Natural killer cell (primary cell): ENCODE measurements at regions not wholly inside any gene's neighbourhood (a gene's known extent, or its start where the extent isn't known, plus 50 kb on each side); places are given as distances from the start of the nearest gene placed in this dataset.

ENCODE experiments used
- ATAC-seq, 3 donors: fragments of 150-1000 bp in 2 of 3; fragments of 200-7000 bp in 1 of 3; cut with Tn5 transposase; 1 replicate in 1 of 3; 2 replicates in 2 of 3; pipeline ENCODE4 v1.10.0; 2021; ENCODE audit warnings: mild to moderate bottlenecking in 2 of 3, moderate library complexity in 2 of 3
- DNase-seq, 2 donors: peaks; one replicate each; pipeline versions ENCODE4 v3.0.0 to v3.0.0-alpha.2; 2013 to 2021; ENCODE audit warnings: mixed read lengths in 1 of 2
- H3K27ac ChIP-seq: one replicate; pipeline ENCODE4 v1.5.1; 2013; ENCODE audit warnings: mild to moderate bottlenecking, low read length
- H3K27me3 ChIP-seq: one replicate; pipeline ENCODE4 v1.6.1; 2013; ENCODE audit warnings: low read length; ENCODE audit not compliant: control insufficient read depth, insufficient read depth
- H3K36me3 ChIP-seq: one replicate; pipeline ENCODE4 v1.6.1; 2013; ENCODE audit warnings: low read length; ENCODE audit not compliant: control insufficient read depth, insufficient read depth
- H3K4me1 ChIP-seq: one replicate; pipeline ENCODE4 v1.6.1; 2013; ENCODE audit warnings: low read length; ENCODE audit not compliant: control insufficient read depth, insufficient read depth
- H3K4me3 ChIP-seq: one replicate; pipeline ENCODE4 v1.5.1; 2013; ENCODE audit warnings: low read length
- H3K9me3 ChIP-seq: one replicate; pipeline ENCODE4 v1.6.1; 2013; ENCODE audit warnings: low read length; ENCODE audit not compliant: control insufficient read depth, insufficient read depth
- H3K27ac Mint-ChIP-seq, 2 donors: one replicate each; pipeline ENCODE4 v1.8.0; 2022; ENCODE audit warnings: mild to moderate bottlenecking in 2 of 2, mixed read lengths in 2 of 2, moderate library complexity in 1 of 2
- H3K27me3 Mint-ChIP-seq, 2 donors: one replicate each; pipeline ENCODE4 v1.8.0; 2022; ENCODE audit warnings: low read depth in 2 of 2, mixed read lengths in 2 of 2
- H3K36me3 Mint-ChIP-seq: one replicate; pipeline ENCODE4 v1.8.0; 2022; ENCODE audit warnings: mixed read lengths
- H3K4me1 Mint-ChIP-seq, 2 donors: one replicate each; pipeline ENCODE4 v1.8.0; 2022; ENCODE audit warnings: mixed read lengths in 2 of 2
- H3K4me3 Mint-ChIP-seq: one replicate; pipeline ENCODE4 v1.8.0; 2022; ENCODE audit warnings: mild to moderate bottlenecking, moderate library complexity, mixed read lengths
- H3K9me3 Mint-ChIP-seq, 2 donors: one replicate each; pipeline ENCODE4 v1.8.0; 2022; ENCODE audit warnings: mixed read lengths in 2 of 2
- WGBS: methylation state at CpG from one replicate; pipeline ENCODE4 v1.1.7; 2013; ENCODE audit warnings: missing lambda C conversion rate; ENCODE audit not compliant: insufficient coverage; 5-methylcytosine and 5-hydroxymethylcytosine counted together
- intact Hi-C: fragments of 100-400 bp; cut with micrococcal nuclease; formaldehyde crosslinking; loops from one replicate; pipeline ENCODE4 v1.14.2; 2022
- TF ChIP-seq, protein P1 (sequence below): fragments of 200-600 bp; IDR thresholded peaks from one replicate; pipeline ENCODE4 v1.8.0; 2022; ENCODE audit warnings: antibody characterized with exemption

DNA sequence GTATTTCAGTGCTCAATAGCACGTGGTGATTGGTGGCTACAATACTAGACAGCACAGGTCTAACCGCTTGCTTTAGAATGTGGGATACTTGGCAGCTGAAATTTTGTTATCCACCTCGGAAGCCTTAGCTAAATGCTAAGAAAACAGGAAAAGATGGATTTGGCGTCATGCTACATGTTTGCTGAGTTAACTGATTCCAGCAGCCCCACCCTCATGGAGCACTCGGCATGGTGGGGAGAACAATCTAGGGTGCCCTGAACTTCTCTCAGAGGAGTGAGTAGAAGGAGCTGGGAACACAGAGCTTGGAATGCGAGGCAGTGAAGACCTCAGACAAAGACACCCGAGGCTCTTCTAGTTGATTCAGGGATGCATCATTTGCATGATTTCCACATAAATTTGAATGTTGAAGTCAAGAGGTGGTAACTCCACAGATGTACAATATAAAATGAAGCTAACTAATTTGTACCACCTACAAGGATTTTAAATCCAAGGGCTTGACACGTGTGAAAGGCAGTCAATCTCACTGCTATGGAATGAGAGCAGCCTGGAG, 145.1 kb upstream of the FSTL4 start:
- no peaks in the 10 kb centered on the region for H3K9me3 ChIP-seq
- DNase-seq (no peak), ATAC-seq (no peak)
- no peaks in the 10 kb centered on the region for H3K27me3 ChIP-seq
- Mint-ChIP-seq H3K4me3 (no peak overlapping the region), H3K9me3 (no peaks in the 10 kb centered on the region), H3K27ac (no peak overlapping the region), H3K36me3 (no peaks in the 10 kb centered on the region), H3K4me1 (no peaks in the 10 kb centered on the region), H3K27me3 (peaks cover 19 to 20% of the 10 kb centered on the region in 2 donors)
- 85% methylated on average over 8 of the region's 8 CpGs for WGBS
- H3K4me1 ChIP-seq = no peaks in the 10 kb centered on the region
- H3K36me3 ChIP-seq = no peaks in the 10 kb centered on the region
- TF ChIP-seq, protein P1, sequence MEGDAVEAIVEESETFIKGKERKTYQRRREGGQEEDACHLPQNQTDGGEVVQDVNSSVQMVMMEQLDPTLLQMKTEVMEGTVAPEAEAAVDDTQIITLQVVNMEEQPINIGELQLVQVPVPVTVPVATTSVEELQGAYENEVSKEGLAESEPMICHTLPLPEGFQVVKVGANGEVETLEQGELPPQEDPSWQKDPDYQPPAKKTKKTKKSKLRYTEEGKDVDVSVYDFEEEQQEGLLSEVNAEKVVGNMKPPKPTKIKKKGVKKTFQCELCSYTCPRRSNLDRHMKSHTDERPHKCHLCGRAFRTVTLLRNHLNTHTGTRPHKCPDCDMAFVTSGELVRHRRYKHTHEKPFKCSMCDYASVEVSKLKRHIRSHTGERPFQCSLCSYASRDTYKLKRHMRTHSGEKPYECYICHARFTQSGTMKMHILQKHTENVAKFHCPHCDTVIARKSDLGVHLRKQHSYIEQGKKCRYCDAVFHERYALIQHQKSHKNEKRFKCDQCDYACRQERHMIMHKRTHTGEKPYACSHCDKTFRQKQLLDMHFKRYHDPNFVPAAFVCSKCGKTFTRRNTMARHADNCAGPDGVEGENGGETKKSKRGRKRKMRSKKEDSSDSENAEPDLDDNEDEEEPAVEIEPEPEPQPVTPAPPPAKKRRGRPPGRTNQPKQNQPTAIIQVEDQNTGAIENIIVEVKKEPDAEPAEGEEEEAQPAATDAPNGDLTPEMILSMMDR = no peak
- no peak overlapping the region for H3K4me3 ChIP-seq
- H3K27ac ChIP-seq = no peak overlapping the region
- intact Hi-C loops = no loop called here

DNA sequence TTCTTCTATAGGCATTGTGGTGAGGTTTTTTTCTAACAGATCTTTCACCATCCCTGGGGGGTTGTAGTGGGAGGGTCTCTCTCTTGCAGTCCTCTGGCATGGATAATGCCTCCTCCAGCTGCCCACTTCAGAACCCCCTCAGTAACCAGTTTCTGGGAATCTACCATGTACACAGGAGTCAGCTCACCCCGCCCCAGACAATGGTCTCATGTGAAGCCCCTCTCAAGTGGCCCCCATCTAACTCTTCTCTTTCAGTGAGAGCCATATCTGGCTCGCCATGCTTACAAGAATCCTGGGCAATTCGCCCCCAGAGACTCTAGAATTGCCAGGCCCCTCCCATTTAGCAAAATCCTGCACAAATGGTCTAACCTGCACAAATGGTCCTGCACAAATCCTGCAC, 144.4 kb upstream of the FSTL4 start:
- Mint-ChIP-seq H3K27ac (no peak overlapping the region), H3K4me3 (no peak overlapping the region), H3K4me1 (no peaks in the 10 kb centered on the region), H3K27me3 (peaks cover 16 to 18% of the 10 kb centered on the region in 2 donors), H3K36me3 (no peaks in the 10 kb centered on the region), H3K9me3 (no peaks in the 10 kb centered on the region)
- TF ChIP-seq, protein P1 = no peak
- Histone ChIP-seq H3K9me3 (no peaks in the 10 kb centered on the region), H3K27me3 (no peaks in the 10 kb centered on the region), H3K4me1 (no peaks in the 10 kb centered on the region), H3K27ac (no peak overlapping the region), H3K4me3 (no peak overlapping the region), H3K36me3 (no peaks in the 10 kb centered on the region)
- 77% methylated on average over 3 of the region's 3 CpGs for WGBS
- no peak for DNase-seq
- ATAC-seq = no peak
- intact Hi-C loops = no loop called here

DNA sequence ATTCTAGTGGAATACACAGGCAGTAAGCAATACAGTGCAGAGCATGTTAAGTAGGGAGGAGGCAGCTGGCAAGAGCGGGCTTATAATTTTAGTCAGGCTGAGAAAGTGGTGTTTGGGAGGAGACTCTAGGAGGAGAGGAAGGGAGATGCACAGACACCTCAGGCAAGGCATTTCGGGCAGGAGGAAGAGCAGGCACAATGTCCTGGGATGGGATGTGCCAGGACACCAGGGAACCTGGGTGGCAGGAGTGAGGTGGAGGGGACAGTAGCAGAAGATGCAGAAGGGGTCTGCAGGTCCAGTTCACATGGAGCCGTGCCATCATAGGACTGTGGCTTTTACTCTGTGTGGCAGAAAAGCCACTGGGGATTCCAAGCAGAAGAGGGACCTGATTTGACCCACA, 143.7 kb upstream of the FSTL4 start:
- TF ChIP-seq, protein P1 = no peak
- H3K36me3 ChIP-seq = no peaks in the 10 kb centered on the region
- H3K4me3 ChIP-seq = no peak overlapping the region
- Mint-ChIP-seq H3K9me3 (no peaks in the 10 kb centered on the region), H3K27ac (no peak overlapping the region), H3K36me3 (no peaks in the 10 kb centered on the region), H3K4me3 (no peak overlapping the region), H3K27me3 (peaks cover 16 to 18% of the 10 kb centered on the region in 2 donors), H3K4me1 (no peaks in the 10 kb centered on the region)
- no peak for DNase-seq
- 84% methylated on average over 3 of the region's 3 CpGs for WGBS
- intact Hi-C loops = no loop called here
- no peaks in the 10 kb centered on the region for H3K4me1 ChIP-seq
- ATAC-seq = no peak
- H3K9me3 ChIP-seq = no peaks in the 10 kb centered on the region
- H3K27me3 ChIP-seq = no peaks in the 10 kb centered on the region
- H3K27ac ChIP-seq = no peak overlapping the region

DNA sequence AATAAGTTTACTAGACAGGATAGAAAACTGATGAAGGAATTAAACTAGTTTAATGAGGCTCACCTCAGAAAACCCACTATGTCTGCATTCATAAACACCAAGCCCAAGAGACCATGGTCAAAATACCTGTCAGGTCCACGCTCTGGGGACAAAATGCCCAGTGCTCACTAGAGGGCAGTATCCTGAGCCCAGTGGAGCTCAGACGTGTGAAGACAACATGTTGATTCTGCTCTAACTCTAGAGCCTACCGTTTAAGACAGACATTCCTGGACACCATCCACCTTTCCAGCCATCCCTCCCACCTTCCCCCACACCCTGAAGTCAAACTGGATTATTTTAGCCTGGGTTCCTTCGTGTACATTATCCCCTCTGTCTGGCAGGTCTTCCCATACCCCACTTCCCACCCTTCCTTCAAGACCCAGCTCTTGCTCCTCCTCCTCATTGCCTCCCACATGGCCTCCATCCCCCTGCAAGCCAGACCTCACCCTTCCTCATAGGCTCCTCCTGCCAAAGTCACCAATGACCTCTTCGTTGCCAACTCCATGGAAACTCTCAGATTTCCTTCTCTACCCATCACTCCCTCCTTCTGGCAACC, 142.3 kb upstream of the FSTL4 start:
- Mint-ChIP-seq H3K36me3 (no peaks in the 10 kb centered on the region), H3K4me3 (no peak overlapping the region)
- no peaks in the 10 kb centered on the region for H3K36me3 ChIP-seq

More for the DNA sequence above, 142.3 kb upstream of the FSTL4 start:
- no peak overlapping the region for H3K27ac Mint-ChIP-seq
- WGBS = 37% methylated on average over 5 of the region's 5 CpGs
- ATAC-seq = peak in 2 of 3 donors; percentile 31 to 50
- peak in 1 of 2 donors; percentile 40 for DNase-seq
- H3K27ac ChIP-seq = no peak overlapping the region
- H3K4me3 ChIP-seq = no peak overlapping the region
- no peaks in the 10 kb centered on the region for H3K9me3 Mint-ChIP-seq
- no peaks in the 10 kb centered on the region for H3K4me1 Mint-ChIP-seq
- TF ChIP-seq, protein P1 = no peak
- H3K4me1 ChIP-seq = no peaks in the 10 kb centered on the region
- no peaks in the 10 kb centered on the region for H3K27me3 ChIP-seq
- no peaks in the 10 kb centered on the region for H3K9me3 ChIP-seq
- peaks cover 16 to 18% of the 10 kb centered on the region in 2 donors for H3K27me3 Mint-ChIP-seq
- intact Hi-C loops = no loop called here
